Neural crest cell (in vitro differentiated cells): ENCODE measurements at regions not wholly inside any gene's neighbourhood (a gene's known extent, or its start where the extent isn't known, plus 50 kb on each side); places are given as distances from the start of the nearest gene placed in this dataset.

Experiments used
- DNase-seq: peaks from one replicate; pipeline ENCODE4 v3.0.0; 2021; ENCODE audit warnings: low read depth, mixed read lengths, low spot score
- H3K27ac Mint-ChIP-seq: one replicate; pipeline ENCODE4 v1.8.0; 2021; ENCODE audit warnings: mild to moderate bottlenecking, mixed read lengths; ENCODE audit not compliant: unreplicated experiment
- H3K27me3 Mint-ChIP-seq: 2 replicates; pipeline ENCODE4 v1.8.0; 2021; ENCODE audit warnings: low read depth, mild to moderate bottlenecking, mixed read lengths
- H3K36me3 Mint-ChIP-seq: 2 replicates; pipeline ENCODE4 v1.8.0; 2021; ENCODE audit warnings: low read depth, mild to moderate bottlenecking, mixed read lengths
- H3K4me1 Mint-ChIP-seq: 2 replicates; pipeline ENCODE4 v1.8.0; 2021; ENCODE audit warnings: mixed read lengths
- H3K4me3 Mint-ChIP-seq: one replicate; pipeline ENCODE4 v1.8.0; 2021; ENCODE audit warnings: mild to moderate bottlenecking, mixed read lengths
- H3K9me3 Mint-ChIP-seq: 2 replicates; pipeline ENCODE4 v1.8.0; 2021; ENCODE audit warnings: mixed read lengths
- TF ChIP-seq, protein P1 (sequence below): fragments of 200-600 bp; sonication (generic); conservative IDR thresholded peaks from 2 replicates; pipeline ENCODE4 v1.5.0; 2021; ENCODE audit warnings: antibody characterized with exemption, mild to moderate bottlenecking

DNA sequence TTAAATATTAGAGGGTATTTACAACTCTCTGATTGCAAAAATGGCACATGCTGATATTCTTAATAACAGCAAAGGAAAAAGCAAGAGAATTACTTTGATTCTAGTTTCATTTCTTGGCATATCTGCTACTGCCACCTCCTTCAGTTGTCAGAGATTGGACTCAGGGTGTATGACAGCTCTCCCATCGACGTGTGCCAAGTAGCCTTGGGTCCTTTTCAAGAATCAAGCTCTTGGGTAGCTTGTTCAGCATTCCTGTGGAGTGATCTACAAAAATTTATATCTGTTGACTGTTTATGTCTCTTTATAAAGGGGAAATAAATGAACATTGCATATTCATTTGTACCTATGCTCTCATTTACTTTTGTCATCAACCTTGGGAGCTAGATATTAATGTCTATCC, 315.6 kb downstream of the PRR16 start:
- no peaks in the 10 kb centered on the region for H3K9me3 Mint-ChIP-seq
- TF ChIP-seq, protein P1, sequence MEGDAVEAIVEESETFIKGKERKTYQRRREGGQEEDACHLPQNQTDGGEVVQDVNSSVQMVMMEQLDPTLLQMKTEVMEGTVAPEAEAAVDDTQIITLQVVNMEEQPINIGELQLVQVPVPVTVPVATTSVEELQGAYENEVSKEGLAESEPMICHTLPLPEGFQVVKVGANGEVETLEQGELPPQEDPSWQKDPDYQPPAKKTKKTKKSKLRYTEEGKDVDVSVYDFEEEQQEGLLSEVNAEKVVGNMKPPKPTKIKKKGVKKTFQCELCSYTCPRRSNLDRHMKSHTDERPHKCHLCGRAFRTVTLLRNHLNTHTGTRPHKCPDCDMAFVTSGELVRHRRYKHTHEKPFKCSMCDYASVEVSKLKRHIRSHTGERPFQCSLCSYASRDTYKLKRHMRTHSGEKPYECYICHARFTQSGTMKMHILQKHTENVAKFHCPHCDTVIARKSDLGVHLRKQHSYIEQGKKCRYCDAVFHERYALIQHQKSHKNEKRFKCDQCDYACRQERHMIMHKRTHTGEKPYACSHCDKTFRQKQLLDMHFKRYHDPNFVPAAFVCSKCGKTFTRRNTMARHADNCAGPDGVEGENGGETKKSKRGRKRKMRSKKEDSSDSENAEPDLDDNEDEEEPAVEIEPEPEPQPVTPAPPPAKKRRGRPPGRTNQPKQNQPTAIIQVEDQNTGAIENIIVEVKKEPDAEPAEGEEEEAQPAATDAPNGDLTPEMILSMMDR = no peak
- no peak overlapping the region for H3K4me3 Mint-ChIP-seq
- H3K4me1 Mint-ChIP-seq = peaks cover 16% of the 10 kb centered on the region
- peak overlapping the region; percentile 24 for H3K27ac Mint-ChIP-seq
- no peaks in the 10 kb centered on the region for H3K27me3 Mint-ChIP-seq
- H3K36me3 Mint-ChIP-seq = no peaks in the 10 kb centered on the region
- no peak for DNase-seq

- Mint-ChIP-seq H3K36me3 (no peaks in the 10 kb centered on the region), H3K4me3 (no peak overlapping the region), H3K27me3 (no peaks in the 10 kb centered on the region), H3K9me3 (no peaks in the 10 kb centered on the region), H3K4me1 (no peaks in the 10 kb centered on the region), H3K27ac (no peak overlapping the region)
- no peak for DNase-seq
- TF ChIP-seq, protein P1 = no peak
These were observed 324.4 kb downstream of the PRR16 start for GRCh38 chr5:120788481-120788880.

DNA sequence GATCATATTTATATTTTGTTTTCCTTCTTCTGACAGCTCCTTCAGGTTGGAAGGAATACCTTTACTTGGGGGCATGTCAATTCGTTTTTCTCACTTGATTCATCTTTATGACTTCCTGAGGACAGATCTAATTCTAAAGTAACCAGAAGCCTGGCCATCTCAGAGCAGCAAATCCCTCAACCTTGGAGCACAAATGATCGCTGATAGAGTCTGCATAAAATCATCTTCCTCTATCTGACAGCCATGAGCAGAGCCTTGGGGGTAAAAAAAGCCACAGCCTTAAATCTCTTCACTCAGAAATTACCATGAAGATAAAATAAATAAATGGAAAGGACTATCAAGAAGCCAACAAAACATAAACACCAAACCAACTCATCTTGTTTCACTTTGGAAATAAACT, 325.8 kb downstream of the PRR16 start:
- Mint-ChIP-seq H3K27me3 (no peaks in the 10 kb centered on the region), H3K36me3 (no peaks in the 10 kb centered on the region), H3K4me1 (no peaks in the 10 kb centered on the region), H3K27ac (no peak overlapping the region), H3K9me3 (no peaks in the 10 kb centered on the region), H3K4me3 (no peak overlapping the region)
- TF ChIP-seq, protein P1 = no peak
- no peak for DNase-seq

DNA sequence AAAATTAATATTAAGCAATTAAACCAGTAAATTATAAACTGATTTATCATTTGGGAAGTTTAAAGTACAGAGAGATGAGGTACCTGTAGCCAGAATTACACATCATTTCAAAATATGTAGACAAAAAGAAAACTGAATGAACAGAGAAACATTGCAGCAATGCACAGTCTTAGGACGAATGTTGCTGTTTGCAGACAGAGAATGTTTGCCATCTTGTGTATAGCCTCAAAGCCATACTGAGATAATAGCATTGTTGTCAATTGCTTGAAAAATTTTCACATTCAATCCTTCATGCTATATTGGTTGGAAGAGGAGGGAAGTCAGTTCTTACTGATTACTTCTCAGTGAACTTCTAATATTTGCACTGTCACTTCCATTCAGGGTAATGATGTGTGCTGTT, 326.2 kb downstream of the PRR16 start:
- DNase-seq = no peak
- no peaks in the 10 kb centered on the region for H3K36me3 Mint-ChIP-seq
- no peak overlapping the region for H3K27ac Mint-ChIP-seq
- no peaks in the 10 kb centered on the region for H3K9me3 Mint-ChIP-seq
- H3K4me1 Mint-ChIP-seq = no peaks in the 10 kb centered on the region
- TF ChIP-seq, protein P1 = no peak
- H3K27me3 Mint-ChIP-seq = no peaks in the 10 kb centered on the region
- no peak overlapping the region for H3K4me3 Mint-ChIP-seq

GRCh38 chr5:120792477-120792876, 328.4 kb downstream of the PRR16 start:
- no peak overlapping the region for H3K4me3 Mint-ChIP-seq
- no peaks in the 10 kb centered on the region for H3K9me3 Mint-ChIP-seq
- H3K36me3 Mint-ChIP-seq = no peaks in the 10 kb centered on the region
- no peaks in the 10 kb centered on the region for H3K27me3 Mint-ChIP-seq
- TF ChIP-seq, protein P1 = no peak
- H3K4me1 Mint-ChIP-seq = no peaks in the 10 kb centered on the region
- H3K27ac Mint-ChIP-seq = no peak overlapping the region
- DNase-seq = no peak

DNA sequence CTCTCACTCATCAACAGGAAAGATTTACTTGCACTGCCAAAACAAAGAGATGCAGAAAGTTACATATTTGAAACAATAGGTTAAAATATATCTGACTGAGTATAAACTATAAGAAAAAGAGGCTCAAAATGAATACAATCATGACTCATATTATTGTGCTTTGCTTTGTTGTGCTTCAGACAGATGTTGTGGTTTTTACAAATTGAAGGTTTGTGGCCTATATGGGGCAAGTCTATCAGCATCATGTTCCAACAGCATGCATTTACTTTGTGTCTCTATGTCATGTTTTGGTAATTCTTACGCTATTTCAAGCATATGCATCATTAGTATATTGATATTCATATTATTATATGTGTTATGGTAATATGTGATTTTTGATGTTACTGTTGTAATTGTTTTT, 330.0 kb downstream of the PRR16 start:
- DNase-seq = no peak
- TF ChIP-seq, protein P1 = no peak
- no peak overlapping the region for H3K27ac Mint-ChIP-seq
- H3K36me3 Mint-ChIP-seq = no peaks in the 10 kb centered on the region
- no peaks in the 10 kb centered on the region for H3K9me3 Mint-ChIP-seq
- H3K4me3 Mint-ChIP-seq = no peak overlapping the region
- no peaks in the 10 kb centered on the region for H3K27me3 Mint-ChIP-seq
- H3K4me1 Mint-ChIP-seq = no peaks in the 10 kb centered on the region
